ENCODE measurements at regions not wholly inside any gene's neighbourhood (a gene's known extent, or its start where the extent isn't known, plus 50 kb on each side); places are given as distances from the start of the nearest gene placed in this dataset.

DNA sequence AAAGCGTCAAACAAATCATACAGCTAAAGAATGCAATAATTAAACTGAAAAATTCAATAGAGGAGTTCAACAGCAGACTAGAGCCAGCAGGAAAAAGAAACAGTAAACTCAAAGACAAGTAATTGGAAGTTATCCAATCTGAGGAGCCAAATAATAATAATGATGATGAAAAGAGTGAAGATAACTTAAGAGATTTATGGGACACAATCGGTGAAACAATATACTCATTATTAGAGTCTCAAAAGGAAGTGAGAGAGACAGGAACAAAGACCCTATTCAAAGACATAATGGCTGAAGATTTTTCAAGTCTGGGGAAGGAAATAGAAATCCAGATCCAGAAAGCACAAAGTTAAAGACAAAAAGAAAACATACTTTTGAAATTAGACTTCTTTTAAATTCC lies 263.9 kb upstream of the NR4A3 start:
- Histone ChIP-seq H3K36me3 (no peaks in the 10 kb centered on the region), H3K4me3 (no peak overlapping the region), H3K9me3 (no peaks in the 10 kb centered on the region), H3K4me1 (no peaks in the 10 kb centered on the region), H3K27ac (no peak overlapping the region), H3K27me3 (no peaks in the 10 kb centered on the region)
- no peak for DNase-seq
- TF ChIP-seq, protein P1, sequence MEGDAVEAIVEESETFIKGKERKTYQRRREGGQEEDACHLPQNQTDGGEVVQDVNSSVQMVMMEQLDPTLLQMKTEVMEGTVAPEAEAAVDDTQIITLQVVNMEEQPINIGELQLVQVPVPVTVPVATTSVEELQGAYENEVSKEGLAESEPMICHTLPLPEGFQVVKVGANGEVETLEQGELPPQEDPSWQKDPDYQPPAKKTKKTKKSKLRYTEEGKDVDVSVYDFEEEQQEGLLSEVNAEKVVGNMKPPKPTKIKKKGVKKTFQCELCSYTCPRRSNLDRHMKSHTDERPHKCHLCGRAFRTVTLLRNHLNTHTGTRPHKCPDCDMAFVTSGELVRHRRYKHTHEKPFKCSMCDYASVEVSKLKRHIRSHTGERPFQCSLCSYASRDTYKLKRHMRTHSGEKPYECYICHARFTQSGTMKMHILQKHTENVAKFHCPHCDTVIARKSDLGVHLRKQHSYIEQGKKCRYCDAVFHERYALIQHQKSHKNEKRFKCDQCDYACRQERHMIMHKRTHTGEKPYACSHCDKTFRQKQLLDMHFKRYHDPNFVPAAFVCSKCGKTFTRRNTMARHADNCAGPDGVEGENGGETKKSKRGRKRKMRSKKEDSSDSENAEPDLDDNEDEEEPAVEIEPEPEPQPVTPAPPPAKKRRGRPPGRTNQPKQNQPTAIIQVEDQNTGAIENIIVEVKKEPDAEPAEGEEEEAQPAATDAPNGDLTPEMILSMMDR (IDR thresholded peaks at IDR 0.05) = no peak
- TF ChIP-seq EP300 (IDR thresholded peaks at IDR 0.05) = no peak
- TF ChIP-seq POLR2AphosphoS5 (IDR thresholded peaks at IDR 0.05) = no peak
- no peak for TF ChIP-seq POLR2A (IDR thresholded peaks at IDR 0.05)
- WGBS, 2 donors = 80 to 82% methylated on average over 2 of the region's 2 CpGs
- intact Hi-C loops (cut with DNase I) = no loop called here

DNA sequence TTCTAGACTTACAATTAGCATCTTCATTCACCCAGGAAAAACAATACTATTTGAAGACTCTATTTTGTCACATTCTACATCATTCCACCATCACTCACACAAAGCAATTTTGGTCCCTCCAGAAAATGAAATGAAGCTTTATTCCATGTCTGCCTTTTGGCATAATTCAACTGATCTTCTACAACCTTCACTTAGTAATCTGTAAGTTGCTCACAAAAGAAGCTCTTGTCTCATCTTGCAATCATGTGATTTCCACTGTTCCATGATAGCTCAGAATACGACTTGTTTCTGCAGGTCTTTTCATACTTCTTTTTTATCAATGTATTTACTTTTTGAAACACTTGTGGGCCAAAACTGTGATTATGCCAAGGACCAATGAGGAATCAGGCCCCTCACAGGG lies 261.9 kb upstream of the NR4A3 start:
- intact Hi-C loops (cut with DNase I) = no loop called here
- Histone ChIP-seq H3K36me3 (no peaks in the 10 kb centered on the region), H3K4me1 (no peaks in the 10 kb centered on the region), H3K9me3 (no peaks in the 10 kb centered on the region), H3K27ac (no peak overlapping the region), H3K4me3 (no peak overlapping the region), H3K27me3 (no peaks in the 10 kb centered on the region)
- no peak for DNase-seq
- WGBS, 2 donors = 68 to 87% methylated on average over 1 of the region's 1 CpG
- TF ChIP-seq, protein P1 (IDR thresholded peaks at IDR 0.05) = no peak
- TF ChIP-seq POLR2AphosphoS5 (IDR thresholded peaks at IDR 0.05) (no peak), EP300 (IDR thresholded peaks at IDR 0.05) (no peak), POLR2A (IDR thresholded peaks at IDR 0.05) (no peak)

DNA sequence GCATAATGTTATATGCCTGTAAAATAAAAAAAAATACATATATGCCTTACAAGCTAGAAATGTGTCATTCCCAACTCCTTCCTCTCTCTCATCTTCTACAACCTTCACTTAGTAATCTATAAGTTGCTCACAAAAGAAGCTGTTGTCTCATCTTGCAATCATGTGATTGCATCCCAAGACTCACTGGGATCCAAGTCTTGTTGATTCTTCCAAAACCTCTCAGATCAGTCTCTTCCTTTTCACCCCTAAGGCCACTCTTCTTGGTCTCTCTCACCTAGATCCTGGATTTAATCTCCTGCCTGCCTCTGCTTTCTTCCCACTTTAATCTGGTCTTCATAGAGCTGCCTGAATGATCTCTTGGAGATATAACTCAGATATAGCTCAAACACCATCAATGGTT lies 261.1 kb upstream of the NR4A3 start:
- no peak for TF ChIP-seq POLR2A (IDR thresholded peaks at IDR 0.05)
- TF ChIP-seq, protein P1 (IDR thresholded peaks at IDR 0.05) = no peak
- no peak for TF ChIP-seq POLR2AphosphoS5 (IDR thresholded peaks at IDR 0.05)
- TF ChIP-seq EP300 (IDR thresholded peaks at IDR 0.05) = no peak
- no peak for DNase-seq
- no peaks in the 10 kb centered on the region for H3K9me3 ChIP-seq
- no peaks in the 10 kb centered on the region for H3K36me3 ChIP-seq
- H3K27me3 ChIP-seq = no peaks in the 10 kb centered on the region
- H3K4me1 ChIP-seq = peaks cover 0 to 8% (median 2%) of the 10 kb centered on the region in 4 donors
- no peak overlapping the region for H3K4me3 ChIP-seq
- no peak overlapping the region for H3K27ac ChIP-seq
- intact Hi-C loops (cut with DNase I) = no loop called here

DNA sequence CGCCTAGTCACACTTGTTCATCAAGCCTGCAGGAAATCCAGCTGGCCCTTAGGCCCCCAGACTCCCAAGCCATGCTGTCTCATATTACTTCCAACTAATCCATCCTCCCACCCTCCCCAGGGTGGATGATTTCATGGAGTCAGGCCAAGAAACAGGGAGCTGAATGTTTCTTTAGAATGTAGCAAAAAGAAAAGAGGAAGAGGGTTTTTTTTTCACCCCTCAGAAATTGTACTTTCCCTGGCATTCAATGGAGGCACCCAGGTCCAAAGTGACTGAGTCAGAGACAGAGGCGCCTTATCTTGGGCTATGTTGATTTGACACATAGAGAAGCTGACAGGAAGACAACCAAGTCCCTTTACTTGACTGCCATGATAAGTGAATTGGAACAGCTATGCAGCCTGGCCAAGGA lies 260.2 kb upstream of the NR4A3 start:
- WGBS, 2 donors = 87% methylated on average over 2 of the region's 2 CpGs
- no peak overlapping the region for H3K4me3 ChIP-seq
- H3K36me3 ChIP-seq = no peaks in the 10 kb centered on the region
- no peaks in the 10 kb centered on the region for H3K9me3 ChIP-seq
- TF ChIP-seq POLR2A (IDR thresholded peaks at IDR 0.05) (no peak), POLR2AphosphoS5 (IDR thresholded peaks at IDR 0.05) (no peak), EP300 (IDR thresholded peaks at IDR 0.05) (no peak)
- TF ChIP-seq, protein P1 (IDR thresholded peaks at IDR 0.05) = no peak
- peaks cover 0 to 10% (median 2%) of the 10 kb centered on the region in 4 donors for H3K4me1 ChIP-seq
- intact Hi-C loops (cut with DNase I) = no loop called here
- no peaks in the 10 kb centered on the region for H3K27me3 ChIP-seq
- no peak for DNase-seq
- no peak overlapping the region for H3K27ac ChIP-seq

DNA sequence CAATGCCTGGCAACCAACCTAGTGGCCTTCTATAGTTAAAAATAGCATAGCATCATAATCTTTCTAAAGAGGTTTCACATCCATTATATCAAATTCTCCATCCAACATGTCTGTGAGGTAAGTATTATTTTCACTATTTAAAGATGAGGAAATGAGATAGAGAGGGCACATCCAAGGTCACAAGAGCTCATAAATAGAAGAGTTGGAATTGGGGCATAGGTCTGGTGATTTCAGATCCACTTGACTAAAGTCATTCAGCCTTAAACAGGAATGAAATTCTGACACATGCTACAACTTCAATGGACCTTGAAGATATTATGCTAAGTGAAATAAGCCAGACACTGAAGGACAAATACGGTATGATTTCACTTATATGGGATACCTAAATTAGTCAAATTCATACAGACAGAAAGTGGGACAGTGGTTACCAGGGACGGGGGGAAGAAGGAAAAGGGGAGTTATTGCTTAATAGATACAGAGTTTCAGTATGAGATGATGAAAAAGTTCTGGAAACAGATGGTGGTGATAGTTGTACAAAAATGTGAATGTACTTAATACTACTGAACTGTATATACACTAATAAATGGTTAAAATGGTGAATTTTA lies 259.6 kb upstream of the NR4A3 start:
- H3K27ac ChIP-seq = no peak overlapping the region
- TF ChIP-seq POLR2AphosphoS5 (IDR thresholded peaks at IDR 0.05) (no peak), EP300 (IDR thresholded peaks at IDR 0.05) (no peak)
- no peak overlapping the region for H3K4me3 ChIP-seq
- H3K36me3 ChIP-seq = no peaks in the 10 kb centered on the region
- H3K4me1 ChIP-seq = peaks cover 0 to 10% (median 2%) of the 10 kb centered on the region in 4 donors
- intact Hi-C loops (cut with DNase I) = no loop called here
- no peaks in the 10 kb centered on the region for H3K9me3 ChIP-seq
- no peak for DNase-seq
- no peaks in the 10 kb centered on the region for H3K27me3 ChIP-seq
- WGBS, 2 donors = 75 to 86% methylated on average over 2 of the region's 2 CpGs
